Rectal smooth muscle tissue (tissue), 1 donor: ENCODE measurements at regions not wholly inside any gene's neighbourhood (a gene's known extent, or its start where the extent isn't known, plus 50 kb on each side); places are given as distances from the start of the nearest gene placed in this dataset.

ENCODE experiments used
- H3K27ac ChIP-seq: one replicate; pipeline ENCODE4 v1.7.0; 2013; ENCODE audit warnings: low read depth, low read length, inconsistent platforms
- H3K27me3 ChIP-seq: one replicate; pipeline ENCODE4 v1.7.0; 2013; ENCODE audit warnings: low read length; ENCODE audit not compliant: control insufficient read depth, insufficient read depth
- H3K36me3 ChIP-seq: one replicate; pipeline ENCODE4 v1.7.0; 2013; ENCODE audit warnings: low read length; ENCODE audit not compliant: control insufficient read depth, insufficient read depth
- H3K4me1 ChIP-seq: one replicate; pipeline ENCODE4 v1.7.0; 2013; ENCODE audit warnings: low read length; ENCODE audit not compliant: control insufficient read depth, insufficient read depth
- H3K4me3 ChIP-seq: one replicate; pipeline ENCODE4 v1.7.0; 2013; ENCODE audit warnings: low read length
- H3K9ac ChIP-seq: one replicate; pipeline ENCODE4 v1.7.0; 2013; ENCODE audit warnings: low read length

- no peaks in the 10 kb centered on the region for H3K27me3 ChIP-seq
- no peaks in the 10 kb centered on the region for H3K36me3 ChIP-seq
- peak overlapping the region; percentile 70 for H3K27ac ChIP-seq
- H3K4me3 ChIP-seq = no peak overlapping the region
- peaks cover 14% of the 10 kb centered on the region for H3K4me1 ChIP-seq
- H3K9ac ChIP-seq = no peak overlapping the region
Observed at GRCh38 chr16:64864232-64864809, 257.5 kb downstream of the CDH11 start.

GRCh38 chr16:64858076-64858475 lies 263.8 kb downstream of the CDH11 start:
- no peaks in the 10 kb centered on the region for H3K27me3 ChIP-seq
- no peak overlapping the region for H3K27ac ChIP-seq
- H3K36me3 ChIP-seq = no peaks in the 10 kb centered on the region
- no peak overlapping the region for H3K9ac ChIP-seq
- H3K4me1 ChIP-seq = no peaks in the 10 kb centered on the region
- no peak overlapping the region for H3K4me3 ChIP-seq

GRCh38 chr16:64857411-64857810 lies 264.5 kb downstream of the CDH11 start:
- no peak overlapping the region for H3K9ac ChIP-seq
- H3K27me3 ChIP-seq = no peaks in the 10 kb centered on the region
- no peak overlapping the region for H3K27ac ChIP-seq
- H3K36me3 ChIP-seq = no peaks in the 10 kb centered on the region
- H3K4me3 ChIP-seq = no peak overlapping the region
- H3K4me1 ChIP-seq = no peaks in the 10 kb centered on the region

- Histone ChIP-seq H3K9ac (no peak overlapping the region), H3K27me3 (no peaks in the 10 kb centered on the region), H3K27ac (no peak overlapping the region), H3K4me1 (no peaks in the 10 kb centered on the region), H3K4me3 (no peak overlapping the region), H3K36me3 (no peaks in the 10 kb centered on the region)
Observed at GRCh38 chr16:64853551-64853950, 268.3 kb downstream of the CDH11 start.

GRCh38 chr16:64846966-64847365 lies 274.9 kb downstream of the CDH11 start:
- Histone ChIP-seq H3K4me1 (no peaks in the 10 kb centered on the region), H3K36me3 (no peaks in the 10 kb centered on the region), H3K27ac (no peak overlapping the region), H3K27me3 (no peaks in the 10 kb centered on the region), H3K9ac (no peak overlapping the region), H3K4me3 (no peak overlapping the region)

GRCh38 chr16:64845071-64845470 lies 276.8 kb downstream of the CDH11 start:
- Histone ChIP-seq H3K27me3 (no peaks in the 10 kb centered on the region), H3K9ac (no peak overlapping the region), H3K27ac (no peak overlapping the region), H3K4me3 (no peak overlapping the region), H3K36me3 (no peaks in the 10 kb centered on the region), H3K4me1 (no peaks in the 10 kb centered on the region)

- Histone ChIP-seq H3K27ac (no peak overlapping the region), H3K4me1 (no peaks in the 10 kb centered on the region), H3K9ac (no peak overlapping the region), H3K36me3 (no peaks in the 10 kb centered on the region), H3K27me3 (no peaks in the 10 kb centered on the region), H3K4me3 (no peak overlapping the region)
Observed at GRCh38 chr16:64841482-64841881, 280.4 kb downstream of the CDH11 start.

- H3K27me3 ChIP-seq = no peaks in the 10 kb centered on the region
- no peaks in the 10 kb centered on the region for H3K36me3 ChIP-seq
- H3K4me3 ChIP-seq = no peak overlapping the region
- no peak overlapping the region for H3K27ac ChIP-seq
- H3K4me1 ChIP-seq = no peaks in the 10 kb centered on the region
- no peak overlapping the region for H3K9ac ChIP-seq
Observed at GRCh38 chr16:64841071-64841470, 280.8 kb downstream of the CDH11 start.

GRCh38 chr16:64830653-64831052 lies 291.2 kb downstream of the CDH11 start:
- H3K27ac ChIP-seq = no peak overlapping the region
- H3K36me3 ChIP-seq = no peaks in the 10 kb centered on the region
- H3K4me3 ChIP-seq = no peak overlapping the region
- no peaks in the 10 kb centered on the region for H3K27me3 ChIP-seq
- H3K4me1 ChIP-seq = no peaks in the 10 kb centered on the region
- no peak overlapping the region for H3K9ac ChIP-seq

GRCh38 chr16:64829678-64830077 lies 292.2 kb downstream of the CDH11 start:
- Histone ChIP-seq H3K27ac (no peak overlapping the region), H3K9ac (no peak overlapping the region), H3K4me1 (no peaks in the 10 kb centered on the region), H3K36me3 (no peaks in the 10 kb centered on the region), H3K27me3 (no peaks in the 10 kb centered on the region), H3K4me3 (no peak overlapping the region)

- no peaks in the 10 kb centered on the region for H3K36me3 ChIP-seq
- no peak overlapping the region for H3K9ac ChIP-seq
- H3K4me3 ChIP-seq = no peak overlapping the region
- H3K4me1 ChIP-seq = no peaks in the 10 kb centered on the region
- no peak overlapping the region for H3K27ac ChIP-seq
- H3K27me3 ChIP-seq = no peaks in the 10 kb centered on the region
Observed at GRCh38 chr16:64826374-64826773, 295.5 kb downstream of the CDH11 start.

- H3K4me3 ChIP-seq = no peak overlapping the region
- H3K9ac ChIP-seq = no peak overlapping the region
- H3K36me3 ChIP-seq = no peaks in the 10 kb centered on the region
- H3K4me1 ChIP-seq = no peaks in the 10 kb centered on the region
- no peak overlapping the region for H3K27ac ChIP-seq
- H3K27me3 ChIP-seq = no peaks in the 10 kb centered on the region
Observed at GRCh38 chr16:64823481-64824075, 298.3 kb downstream of the CDH11 start.

- Histone ChIP-seq H3K27ac (no peak overlapping the region), H3K4me1 (no peaks in the 10 kb centered on the region), H3K36me3 (no peaks in the 10 kb centered on the region), H3K4me3 (no peak overlapping the region), H3K27me3 (no peaks in the 10 kb centered on the region), H3K9ac (no peak overlapping the region)
Observed at GRCh38 chr16:64809876-64810629, 311.8 kb downstream of the CDH11 start.
